HG03025 (cell line): ENCODE measurements at regions not wholly inside any gene's neighbourhood (a gene's known extent, or its start where the extent isn't known, plus 50 kb on each side); places are given as distances from the start of the nearest gene placed in this dataset.

Experiments used
- ATAC-seq: cut with Tn5 transposase; IDR thresholded peaks from one replicate; pipeline ENCODE4 v1.9.1; 2021; ENCODE audit warnings: mild to moderate bottlenecking, moderate library complexity; ENCODE audit not compliant: unreplicated experiment, low FRiP score

GRCh38 chr11:26777372-26777808 is 55.5 kb upstream of the SLC5A12 start:
- ATAC-seq = no peak

- no peak for ATAC-seq
Measured at GRCh38 chr11:26778000-26778757, 56.3 kb upstream of the SLC5A12 start.

GRCh38 chr11:26779074-26779865 is 57.4 kb upstream of the SLC5A12 start:
- no peak for ATAC-seq

GRCh38 chr11:26780376-26781085 is 58.7 kb upstream of the SLC5A12 start:
- no peak for ATAC-seq

GRCh38 chr11:26782220-26782965 is 60.5 kb upstream of the SLC5A12 start:
- ATAC-seq = no peak

GRCh38 chr11:26783997-26784396 is 62.1 kb upstream of the SLC5A12 start:
- no peak for ATAC-seq

- no peak for ATAC-seq
Measured at GRCh38 chr11:26790738-26791137, 68.9 kb upstream of the SLC5A12 start.

GRCh38 chr11:26792941-26793340 is 71.1 kb upstream of the SLC5A12 start:
- ATAC-seq = no peak

GRCh38 chr11:26793487-26793886 is 71.6 kb upstream of the SLC5A12 start:
- no peak for ATAC-seq

GRCh38 chr11:26801601-26802000 is 79.7 kb upstream of the SLC5A12 start:
- no peak for ATAC-seq

- ATAC-seq = no peak
Measured at GRCh38 chr11:26805001-26805400, 83.1 kb upstream of the SLC5A12 start.

GRCh38 chr11:26806219-26806618 is 84.4 kb upstream of the SLC5A12 start:
- no peak for ATAC-seq

GRCh38 chr11:26820739-26821138 is 98.9 kb upstream of the SLC5A12 start:
- no peak for ATAC-seq

- no peak for ATAC-seq
Measured at GRCh38 chr11:26823963-26824362, 102.1 kb upstream of the SLC5A12 start.

GRCh38 chr11:26827567-26828081 is 105.8 kb upstream of the SLC5A12 start:
- ATAC-seq = no peak

GRCh38 chr11:26828288-26828687 is 106.4 kb upstream of the SLC5A12 start:
- ATAC-seq = no peak

- ATAC-seq = no peak
Measured at GRCh38 chr11:26830218-26830617, 108.4 kb upstream of the SLC5A12 start.

- no peak for ATAC-seq
Measured at GRCh38 chr11:26830757-26831156, 108.9 kb upstream of the SLC5A12 start.

GRCh38 chr11:26834601-26835000 is 112.7 kb upstream of the SLC5A12 start:
- ATAC-seq = no peak

- no peak for ATAC-seq
Measured at GRCh38 chr11:26835611-26836010, 113.8 kb upstream of the SLC5A12 start.
